NT2/D1 (cell line): ENCODE measurements at regions not wholly inside any gene's neighbourhood (a gene's known extent, or its start where the extent isn't known, plus 50 kb on each side); places are given as distances from the start of the nearest gene placed in this dataset.

Experiments used
- SUZ12 ChIP-seq: IDR thresholded peaks from 2 replicates; pipeline ENCODE4 v1.6.1; 2011; ENCODE audit not compliant: insufficient read length, insufficient read depth; ENCODE audit errors: extremely low read depth
- YY1 ChIP-seq: IDR thresholded peaks from 2 replicates; pipeline ENCODE4 v1.6.1; 2011; ENCODE audit not compliant: insufficient read length, insufficient read depth
- ZNF274 ChIP-seq: IDR thresholded peaks from 2 replicates; pipeline ENCODE4 v1.6.1; 2011; ENCODE audit warnings: mild to moderate bottlenecking, low read depth, low read length

DNA sequence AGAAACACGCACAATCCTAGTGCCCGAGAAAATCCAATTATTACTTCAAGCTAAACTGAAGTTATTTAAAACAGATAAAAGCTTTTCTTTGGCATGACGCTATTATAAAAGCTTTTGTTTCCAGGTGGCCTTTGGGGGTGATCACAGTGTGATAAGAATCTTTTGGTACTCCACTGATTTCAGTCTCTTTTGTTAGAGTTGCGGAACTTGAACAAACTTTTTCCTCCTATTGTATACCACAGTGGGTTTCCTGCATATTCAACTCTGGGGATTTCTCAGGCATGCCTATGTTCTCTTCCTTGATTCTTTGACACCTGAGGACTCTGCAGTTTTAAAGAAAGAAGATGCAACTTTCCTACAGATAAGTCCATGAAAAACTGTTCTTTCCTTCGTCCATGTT is 99.7 kb upstream of the PITRM1 start:
- TF ChIP-seq ZNF274 (no peak), YY1 (no peak), SUZ12 (no peak)
